OCI-LY7 (cell line): ENCODE measurements at regions not wholly inside any gene's neighbourhood (a gene's known extent, or its start where the extent isn't known, plus 50 kb on each side); places are given as distances from the start of the nearest gene placed in this dataset.

Experiments used
- CTCF ChIP-seq: fragments of 200-600 bp; sonication (generic); conservative IDR thresholded peaks from 2 replicates; pipeline ENCODE4 v1.5.1; 2014; ENCODE audit warnings: mild to moderate bottlenecking, antibody characterized with exemption, low read length, moderate library complexity, mixed read lengths
- EZH2phosphoT487 ChIP-seq: fragments of 200-600 bp; sonication (generic); IDR thresholded peaks from 2 replicates; pipeline ENCODE4 v1.6.1; 2018; ENCODE audit warnings: low read depth, borderline replicate concordance, mild to moderate bottlenecking, mixed run types, antibody characterized with exemption, low read length, moderate library complexity, mixed read lengths

GRCh38 chr13:65909501-65909900, 1320.6 kb downstream of the PCDH9 start:
- TF ChIP-seq CTCF (no peak), EZH2phosphoT487 (no peak)
